Activated T-helper 2 cell treated with anti-CD3 and anti-CD28 coated beads, Interferon-gamma antibody, Interleukin-2, Interleukin-4, amounts not matched to agents 10 μg/mL and 5 μg/mL and 100 μg/mL, durations not matched to agents 14 hours and 24 hours and 36 hours (primary cell): ENCODE measurements at regions not wholly inside any gene's neighbourhood (a gene's known extent, or its start where the extent isn't known, plus 50 kb on each side); places are given as distances from the start of the nearest gene placed in this dataset.
"Not testable (repeated sequence)": the region's sequence is repeated elsewhere in the genome, so short reads cannot be mapped to it uniquely, and the experiment has no call there.

Experiments
- DNase-seq: peaks from one replicate; pipeline ENCODE4 v3.0.0; 2021; ENCODE audit warnings: low spot score
- H3K27ac Mint-ChIP-seq: one replicate; pipeline ENCODE4 v1.8.0; 2021; ENCODE audit warnings: mixed read lengths
- H3K27me3 Mint-ChIP-seq: one replicate; pipeline ENCODE4 v1.8.0; 2021; ENCODE audit warnings: low read depth, mixed read lengths
- H3K36me3 Mint-ChIP-seq: one replicate; pipeline ENCODE4 v1.8.0; 2021; ENCODE audit warnings: low read depth, mixed read lengths
- H3K4me1 Mint-ChIP-seq: one replicate; pipeline ENCODE4 v1.8.0; 2021; ENCODE audit warnings: low read depth, mixed read lengths
- H3K4me3 Mint-ChIP-seq: one replicate; pipeline ENCODE4 v1.8.0; 2021; ENCODE audit warnings: low read depth, mild to moderate bottlenecking, moderate library complexity, mixed read lengths
- H3K9me3 Mint-ChIP-seq: one replicate; pipeline ENCODE4 v1.8.0; 2021; ENCODE audit warnings: mixed read lengths
- intact Hi-C: fragments of 100-400 bp; cut with micrococcal nuclease; formaldehyde crosslinking; loops from one replicate; pipeline ENCODE4 v1.15.1; 2023

DNA sequence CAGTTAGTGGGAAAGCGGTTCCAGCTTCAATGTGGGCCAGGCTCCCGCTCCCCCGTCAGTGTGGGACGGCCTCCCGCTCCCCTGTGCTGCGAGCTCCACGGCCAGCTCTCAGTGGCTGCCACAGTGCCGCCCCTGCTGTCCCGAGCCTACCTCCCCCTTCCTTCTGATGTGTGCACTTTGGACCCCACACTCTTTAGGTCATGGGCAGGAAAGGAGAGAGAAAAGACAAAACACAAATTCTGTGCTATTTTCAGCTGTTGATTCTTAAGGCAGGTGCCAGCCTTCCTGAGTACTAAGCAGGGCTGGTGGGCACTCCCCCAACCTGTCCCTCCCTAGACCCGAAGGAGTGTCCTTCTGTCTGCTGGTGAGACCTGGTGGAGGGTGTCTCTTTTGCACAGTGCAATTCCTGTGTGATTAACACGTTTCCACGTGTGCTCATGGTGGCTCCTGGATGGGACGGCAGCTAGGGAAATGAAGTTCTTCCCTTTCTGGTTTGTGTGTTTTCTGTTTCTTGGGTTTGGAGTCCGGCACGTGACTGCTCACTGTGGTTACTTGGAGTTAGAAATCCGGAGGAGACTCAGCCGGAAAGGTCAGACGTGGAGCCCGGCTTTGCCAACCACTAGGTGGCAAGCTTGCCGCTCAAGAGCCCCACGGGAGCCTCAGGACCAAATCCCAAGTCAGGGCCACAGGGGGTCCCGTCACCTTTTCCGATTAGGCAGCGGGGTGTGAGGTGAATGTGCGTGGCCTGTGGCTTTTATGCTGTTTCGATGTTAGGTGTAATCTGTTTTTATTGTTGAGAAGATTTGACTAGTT is 130.3 kb downstream of the LAT start:
- Mint-ChIP-seq H3K4me1 (peaks cover 56% of the 10 kb centered on the region), H3K4me3 (peak overlapping the region; percentile 16), H3K36me3 (peaks cover 66% of the 10 kb centered on the region), H3K27ac (peak overlapping the region; percentile 64)
- intact Hi-C loops, H3K27me3 Mint-ChIP-seq, H3K9me3 Mint-ChIP-seq, DNase-seq: not testable (repeated sequence)

DNA sequence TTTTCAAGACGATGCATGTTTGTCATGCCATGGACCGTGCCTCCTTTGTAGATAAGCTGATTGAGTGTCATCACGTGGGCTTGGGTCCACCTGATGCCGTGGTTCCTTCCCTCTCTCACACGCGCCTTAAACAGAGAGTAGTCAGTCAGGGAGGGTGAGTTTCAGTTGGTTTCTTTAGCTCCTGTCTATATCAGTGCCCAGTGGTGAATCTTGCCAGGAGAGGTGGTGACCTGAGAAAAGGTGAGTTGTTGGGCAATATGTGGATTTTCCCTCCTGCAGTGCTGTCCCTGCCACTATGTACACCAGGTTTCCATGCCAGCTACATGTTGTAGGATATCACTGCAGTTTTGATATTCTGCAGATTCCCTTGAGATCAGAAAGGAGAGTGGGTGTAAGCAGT is 129.7 kb downstream of the LAT start:
- Mint-ChIP-seq H3K9me3 (no peaks in the 10 kb centered on the region), H3K4me3 (no peak overlapping the region), H3K36me3 (peaks cover 68% of the 10 kb centered on the region), H3K4me1 (peaks cover 56% of the 10 kb centered on the region), H3K27me3 (no peaks in the 10 kb centered on the region), H3K27ac (peak overlapping the region; percentile 64)
- no peak for DNase-seq
- intact Hi-C loops: no loop called here

DNA sequence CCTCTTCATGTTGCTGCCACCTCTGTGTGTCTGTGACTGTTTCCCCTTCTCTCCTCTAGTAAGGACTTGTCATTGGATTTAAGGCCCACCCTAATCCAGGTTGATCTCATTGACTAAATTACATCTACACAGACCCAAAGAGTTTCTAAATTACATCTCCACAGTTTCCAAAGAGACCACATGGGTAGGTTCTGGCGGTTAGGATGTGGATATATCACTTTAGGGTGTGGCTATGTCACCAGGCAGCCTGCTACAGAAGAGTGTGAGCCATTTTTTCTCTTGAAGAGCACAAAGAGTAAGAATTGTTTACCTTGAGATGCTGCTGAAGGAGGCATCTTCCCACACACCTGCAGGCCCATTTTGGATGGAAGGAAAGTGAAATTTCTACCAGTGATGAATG is 128.6 kb downstream of the LAT start:
- H3K4me3 Mint-ChIP-seq, H3K9me3 Mint-ChIP-seq, H3K27ac Mint-ChIP-seq, DNase-seq, intact Hi-C loops, H3K27me3 Mint-ChIP-seq: not testable (repeated sequence)
- H3K4me1 Mint-ChIP-seq: peaks cover 54% of the 10 kb centered on the region
- H3K36me3 Mint-ChIP-seq: peaks cover 65% of the 10 kb centered on the region

DNA sequence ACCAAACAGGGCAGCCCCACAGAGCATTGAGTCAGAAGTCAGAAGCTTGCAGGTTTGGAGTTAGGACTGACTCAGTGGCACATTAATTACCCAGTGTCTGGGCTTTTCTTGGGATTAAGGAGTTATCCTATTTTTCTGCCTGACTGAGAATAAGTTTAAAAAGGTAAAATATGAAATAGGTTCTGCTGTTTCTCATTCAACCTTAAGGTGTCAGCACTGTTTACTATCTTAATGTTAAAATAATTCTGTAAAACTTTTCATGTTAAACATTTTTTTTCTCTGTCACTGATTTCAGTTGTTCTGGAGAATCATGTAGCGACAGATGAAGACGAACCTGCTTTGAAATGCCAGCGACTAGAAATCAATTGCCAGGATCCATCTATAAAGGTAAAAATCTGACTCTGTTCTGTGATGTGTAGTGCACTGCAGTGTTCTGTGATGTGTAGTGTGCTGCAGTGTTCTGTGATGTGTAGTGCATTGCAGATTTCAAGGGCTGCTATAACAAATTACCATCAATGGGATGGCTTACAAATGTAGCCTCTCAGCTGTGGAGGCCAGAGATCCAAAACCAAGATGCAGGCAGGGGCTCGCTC is 128.0 kb downstream of the LAT start:
- Mint-ChIP-seq H3K27me3 (no peaks in the 10 kb centered on the region), H3K27ac (peak overlapping the region; percentile 22), H3K36me3 (peaks cover 59% of the 10 kb centered on the region), H3K9me3 (no peaks in the 10 kb centered on the region), H3K4me1 (peaks cover 48% of the 10 kb centered on the region), H3K4me3 (no peak overlapping the region)
- no peak for DNase-seq
- intact Hi-C loops: no loop called here

DNA sequence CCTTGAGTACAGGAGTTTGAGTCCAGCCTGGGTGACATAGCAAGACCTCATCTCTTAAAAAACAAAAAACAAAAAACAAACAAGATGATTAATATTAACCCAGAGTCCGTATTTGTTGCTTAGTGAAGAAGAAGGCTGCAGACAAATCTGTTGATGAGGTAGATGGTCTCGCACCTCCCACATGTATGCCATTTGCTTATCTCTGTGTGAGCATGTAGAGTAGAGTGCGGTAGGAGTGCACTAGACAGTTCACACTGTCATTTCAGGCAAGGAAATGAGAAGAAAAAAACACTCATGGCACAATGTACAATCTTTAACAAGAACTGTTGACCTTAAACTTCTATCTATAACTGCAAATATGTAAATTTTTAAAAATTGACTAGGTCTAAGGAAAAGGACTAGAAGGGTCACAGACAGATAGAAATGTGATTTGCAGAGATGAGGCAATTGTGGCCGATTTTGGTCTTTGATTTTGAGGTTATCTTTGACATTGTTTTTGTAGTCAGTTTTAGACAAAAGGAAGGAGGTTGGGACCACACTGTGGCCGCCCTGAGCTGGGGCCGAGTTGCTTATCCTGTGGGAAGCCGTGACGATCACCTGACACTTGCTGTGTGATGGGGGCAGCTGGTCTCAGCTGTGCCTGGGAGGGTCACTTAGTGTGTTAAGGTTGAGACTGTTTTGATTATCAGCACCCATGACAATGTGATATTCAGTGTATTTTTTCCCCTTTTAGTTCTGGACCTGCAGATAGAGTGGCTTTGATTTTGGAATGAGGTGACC is 127.2 kb downstream of the LAT start:
- Mint-ChIP-seq H3K4me1 (peaks cover 45% of the 10 kb centered on the region), H3K36me3 (peaks cover 56% of the 10 kb centered on the region), H3K27ac (peak overlapping the region; percentile 5)
- H3K9me3 Mint-ChIP-seq, intact Hi-C loops, DNase-seq, H3K27me3 Mint-ChIP-seq, H3K4me3 Mint-ChIP-seq: not testable (repeated sequence)

DNA sequence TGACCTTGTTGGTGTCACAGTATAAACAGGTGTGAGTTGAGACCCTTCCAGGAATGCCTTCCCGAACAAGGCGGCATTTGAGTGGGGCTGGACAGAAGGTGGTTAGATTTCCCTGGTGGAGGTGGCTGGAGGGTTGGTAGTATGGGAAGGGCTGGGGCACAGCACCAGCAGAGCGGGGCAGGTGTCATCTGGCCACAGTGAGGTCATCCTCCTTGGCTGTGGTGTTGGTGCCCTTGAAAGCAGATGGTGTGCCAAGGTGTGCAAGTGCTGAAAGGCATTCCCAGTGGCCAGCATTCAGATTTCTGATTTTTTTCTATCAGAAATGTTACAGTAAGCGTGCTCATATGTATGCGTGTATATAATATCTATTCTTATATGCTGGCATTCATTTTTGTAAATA is 126.6 kb downstream of the LAT start:
- peaks cover 40% of the 10 kb centered on the region for H3K4me1 Mint-ChIP-seq
- DNase-seq: no peak
- H3K36me3 Mint-ChIP-seq: peaks cover 54% of the 10 kb centered on the region
- H3K9me3 Mint-ChIP-seq: no peaks in the 10 kb centered on the region
- no peak overlapping the region for H3K4me3 Mint-ChIP-seq
- H3K27ac Mint-ChIP-seq: peak overlapping the region; percentile 10
- intact Hi-C loops: no loop called here
- H3K27me3 Mint-ChIP-seq: no peaks in the 10 kb centered on the region

DNA sequence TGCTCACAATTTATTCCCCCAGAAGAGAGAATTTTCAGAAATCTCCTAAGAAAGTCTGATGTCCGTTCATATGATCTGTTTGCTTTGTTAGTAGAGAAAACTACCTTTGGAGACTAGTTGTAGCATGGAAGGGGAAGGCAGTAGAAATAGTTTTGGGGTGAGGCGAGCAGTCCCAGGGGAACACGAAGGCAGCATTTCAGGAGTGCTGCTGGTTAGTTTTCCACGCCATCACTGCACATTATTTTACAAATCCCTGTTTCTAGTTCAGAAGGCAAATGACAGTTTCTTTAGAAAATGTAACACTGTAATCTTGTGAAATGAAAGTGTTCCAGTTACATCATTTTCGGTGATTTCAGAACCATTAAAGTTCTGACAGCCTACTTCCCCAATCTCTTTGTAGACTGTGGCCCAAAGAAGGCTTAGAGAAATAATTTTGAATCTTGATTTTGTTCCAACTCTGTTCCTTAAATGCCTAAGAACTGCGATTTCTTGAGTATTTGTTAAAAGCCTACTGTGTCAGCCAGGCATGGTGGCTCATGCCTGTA is 123.8 kb downstream of the LAT start:
- Mint-ChIP-seq H3K36me3 (peaks cover 44% of the 10 kb centered on the region), H3K4me1 (peaks cover 18% of the 10 kb centered on the region)
- H3K9me3 Mint-ChIP-seq, intact Hi-C loops, H3K27me3 Mint-ChIP-seq, DNase-seq, H3K4me3 Mint-ChIP-seq, H3K27ac Mint-ChIP-seq: not testable (repeated sequence)

DNA sequence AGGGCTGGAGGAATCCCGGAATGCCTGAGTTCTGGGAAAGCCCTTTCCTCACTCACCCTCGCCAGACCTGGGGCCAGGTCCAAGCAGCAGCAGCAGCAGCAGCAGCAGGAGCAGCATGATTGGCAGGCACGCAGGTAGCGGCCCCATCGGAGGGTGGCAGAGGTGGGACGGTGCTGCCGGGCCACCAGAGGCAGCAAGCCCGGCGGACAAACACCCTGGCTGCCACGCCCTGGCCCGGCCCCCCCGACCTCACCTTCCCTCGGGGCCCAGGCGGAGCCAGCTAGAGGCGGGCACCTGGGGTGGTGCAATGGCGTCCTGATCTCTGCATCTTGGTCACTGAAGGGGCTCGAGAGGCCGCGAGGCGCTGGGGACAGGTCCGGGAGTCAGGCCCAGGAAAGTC is 122.4 kb downstream of the LAT start:
- Mint-ChIP-seq H3K4me1 (peaks cover 9% of the 10 kb centered on the region), H3K4me3 (no peak overlapping the region), H3K27me3 (no peaks in the 10 kb centered on the region), H3K27ac (no peak overlapping the region), H3K36me3 (peaks cover 40% of the 10 kb centered on the region), H3K9me3 (no peaks in the 10 kb centered on the region)
- intact Hi-C loops: no loop called here
- DNase-seq: no peak

DNA sequence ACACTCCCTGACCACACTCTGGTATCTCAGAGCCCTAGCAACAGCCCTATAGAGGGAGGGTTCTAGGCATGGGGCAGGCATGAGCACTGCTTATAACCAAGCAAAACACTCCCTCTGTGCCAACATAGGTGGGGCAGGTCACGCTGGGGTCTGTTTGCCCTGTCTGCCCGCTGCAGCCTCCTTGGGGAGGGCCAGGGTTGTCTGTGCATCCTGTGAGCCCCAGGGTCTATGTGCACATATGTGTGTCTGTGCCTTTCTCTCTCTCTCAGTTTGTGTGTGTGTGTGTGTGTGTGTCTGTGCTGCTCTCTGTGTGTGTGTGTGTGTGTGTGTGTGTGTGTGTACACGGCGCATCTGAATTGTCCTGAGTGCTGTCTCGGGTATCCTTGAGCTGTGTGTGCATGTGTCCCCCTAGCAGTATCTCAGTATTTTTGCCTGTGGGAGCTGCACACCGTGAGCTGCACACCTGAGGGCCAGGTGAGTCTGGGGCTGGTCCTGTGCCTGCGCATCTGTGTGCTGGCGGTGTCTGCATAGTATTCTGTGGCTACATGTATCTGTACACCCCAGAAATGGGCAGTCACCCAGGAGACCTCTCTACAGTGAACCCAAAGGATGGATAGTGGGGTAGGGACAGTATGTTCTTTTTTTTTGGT is 121.5 kb downstream of the LAT start:
- H3K4me3 Mint-ChIP-seq, H3K4me1 Mint-ChIP-seq, H3K9me3 Mint-ChIP-seq, H3K27ac Mint-ChIP-seq, DNase-seq, intact Hi-C loops, H3K27me3 Mint-ChIP-seq: not testable (repeated sequence)
- peaks cover 37% of the 10 kb centered on the region for H3K36me3 Mint-ChIP-seq

DNA sequence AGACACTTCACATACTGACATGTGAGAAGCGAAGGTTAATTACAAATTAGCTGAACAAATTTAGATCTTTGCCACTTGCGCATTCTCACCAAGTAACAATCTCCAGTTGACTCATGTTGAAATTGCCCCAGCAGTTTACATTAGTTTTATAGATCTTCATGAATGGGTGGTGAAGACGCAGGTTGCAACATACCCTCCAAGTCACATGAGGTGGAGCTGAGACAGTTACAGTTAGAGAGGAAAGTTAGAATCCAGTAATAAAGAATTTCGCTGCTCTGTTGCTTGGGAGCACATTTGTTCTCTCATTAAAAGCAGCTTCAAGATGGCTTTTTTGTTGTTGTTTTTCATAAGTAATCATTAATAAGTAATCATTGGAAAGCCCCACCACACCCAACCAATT is 119.7 kb downstream of the LAT start:
- intact Hi-C loops, H3K27me3 Mint-ChIP-seq, H3K9me3 Mint-ChIP-seq, H3K27ac Mint-ChIP-seq, H3K4me3 Mint-ChIP-seq, H3K4me1 Mint-ChIP-seq, DNase-seq: not testable (repeated sequence)
- H3K36me3 Mint-ChIP-seq: peaks cover 28% of the 10 kb centered on the region

DNA sequence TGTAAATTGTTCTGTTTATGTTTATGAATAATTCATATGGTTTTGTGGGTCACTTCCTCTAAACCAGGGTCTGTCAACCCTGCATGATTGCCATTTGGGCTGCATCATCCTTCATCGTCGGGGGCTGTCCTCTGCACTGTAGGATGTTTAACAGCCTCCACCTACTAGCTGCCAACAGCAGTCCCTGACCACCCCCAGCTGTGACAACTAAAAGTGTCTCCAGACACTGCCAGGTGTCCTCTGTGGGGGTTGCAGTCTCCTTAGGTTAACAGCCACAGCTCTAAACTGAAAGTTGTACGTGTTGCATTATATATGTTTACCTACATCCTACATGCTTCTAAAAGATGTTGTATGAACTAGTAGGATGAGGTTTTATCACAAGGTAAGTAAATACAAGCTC is 113.1 kb downstream of the LAT start:
- H3K9me3 Mint-ChIP-seq, DNase-seq, H3K27ac Mint-ChIP-seq, H3K4me1 Mint-ChIP-seq, intact Hi-C loops, H3K27me3 Mint-ChIP-seq, H3K4me3 Mint-ChIP-seq: not testable (repeated sequence)
- peaks cover 14% of the 10 kb centered on the region for H3K36me3 Mint-ChIP-seq

DNA sequence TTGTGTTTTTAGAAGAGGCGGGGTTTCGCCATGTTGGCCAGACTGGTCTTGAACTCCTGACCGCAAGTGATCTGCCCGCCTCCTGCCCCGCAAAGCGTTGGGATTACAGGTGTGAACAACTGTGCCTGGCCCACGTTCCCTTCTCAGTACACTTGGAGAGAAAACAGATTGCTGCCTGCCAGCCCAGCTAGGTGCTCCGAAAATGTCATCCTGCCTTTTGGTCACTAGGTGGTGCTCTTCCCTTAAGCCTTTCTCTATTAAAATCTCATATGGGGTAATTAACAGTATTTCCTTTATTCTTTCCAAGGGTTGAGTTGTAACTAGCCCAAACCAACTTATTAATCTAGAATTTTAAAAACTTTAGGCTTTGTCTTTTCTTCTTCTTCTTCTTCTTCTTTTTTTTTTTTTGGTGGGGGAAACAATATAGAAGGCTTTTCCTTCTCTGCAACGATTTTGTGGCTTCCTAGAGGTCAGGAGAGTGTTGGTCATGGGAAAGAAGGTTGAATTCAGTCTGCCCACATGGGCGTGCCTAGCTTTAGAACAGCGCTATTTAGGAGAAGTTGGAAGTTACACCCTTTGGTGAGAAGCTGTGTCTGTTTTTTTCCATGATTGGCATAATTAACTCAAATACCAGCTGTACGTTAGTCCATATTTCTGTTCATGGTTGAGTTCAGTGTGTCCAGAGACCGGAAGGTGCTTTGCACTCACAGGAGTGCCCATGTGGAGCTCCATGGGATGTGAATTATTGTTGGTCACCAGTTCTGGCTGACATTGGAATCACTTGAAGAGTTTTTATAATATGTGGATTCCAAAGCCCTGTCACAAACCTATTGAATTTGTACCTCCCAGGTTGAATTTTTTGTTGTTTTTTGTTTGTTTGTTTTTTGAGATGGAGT is 110.1 kb downstream of the LAT start:
- H3K9me3 Mint-ChIP-seq, DNase-seq, H3K27ac Mint-ChIP-seq, H3K4me1 Mint-ChIP-seq, H3K27me3 Mint-ChIP-seq, H3K4me3 Mint-ChIP-seq, intact Hi-C loops: not testable (repeated sequence)
- H3K36me3 Mint-ChIP-seq: peaks cover 17% of the 10 kb centered on the region
